ENCODE measurements at regions not wholly inside any gene's neighbourhood (a gene's known extent, or its start where the extent isn't known, plus 50 kb on each side); places are given as distances from the start of the nearest gene placed in this dataset.
A peak's percentile ranks its signal among the peaks of the same experiment; 100 is the strongest.

GRCh38 chr14:106308839-106309389 is 782.5 kb downstream of the TMEM121 start:
- TF ChIP-seq CTCF (conservative IDR thresholded peaks at IDR 0.05; ENCODE audit: low read depth, low read length) (peak; percentile 97), EZH2 (IDR thresholded peaks at IDR 0.05; ENCODE audit: borderline replicate concordance, low read depth, low read length, poor library complexity, severe bottlenecking) (no peak)
